H9 (cell line): ENCODE measurements at regions not wholly inside any gene's neighbourhood (a gene's known extent, or its start where the extent isn't known, plus 50 kb on each side); places are given as distances from the start of the nearest gene placed in this dataset.

Experiments used
- DNase-seq: peaks from one replicate; pipeline ENCODE4 v3.0.0-alpha.2; 2017
- H2AFZ ChIP-seq: one replicate; pipeline ENCODE4 v1.6.1; 2013; ENCODE audit warnings: mild to moderate bottlenecking, low read length, control low read depth, moderate library complexity
- H2AK5ac ChIP-seq: 2 replicates; pipeline ENCODE4 v1.6.1; 2013; ENCODE audit warnings: low read length, control low read depth, mixed read lengths; ENCODE audit not compliant: insufficient read length
- H2BK120ac ChIP-seq: one replicate; pipeline ENCODE4 v1.6.1; 2013; ENCODE audit warnings: low read depth, mild to moderate bottlenecking, low read length, control low read depth, inconsistent platforms; ENCODE audit not compliant: poor library complexity, severe bottlenecking
- H2BK12ac ChIP-seq: 2 replicates; pipeline ENCODE4 v1.6.1; 2013; ENCODE audit warnings: low read length, control low read depth, mixed read lengths, low read depth; ENCODE audit not compliant: insufficient read length
- H2BK15ac ChIP-seq: 2 replicates; pipeline ENCODE4 v1.6.1; 2013; ENCODE audit warnings: low read depth, low read length, control low read depth
- H2BK20ac ChIP-seq: one replicate; pipeline ENCODE4 v1.6.1; 2013; ENCODE audit warnings: low read depth, mild to moderate bottlenecking, low read length, control low read depth, inconsistent platforms; ENCODE audit not compliant: poor library complexity, severe bottlenecking
- H2BK5ac ChIP-seq: 2 replicates; pipeline ENCODE4 v1.6.1; 2013; ENCODE audit warnings: low read length, control low read depth, mixed read lengths; ENCODE audit not compliant: insufficient read length
- H3K14ac ChIP-seq: 2 replicates; pipeline ENCODE4 v1.6.1; 2013; ENCODE audit warnings: low read length, control low read depth; ENCODE audit not compliant: insufficient read depth
- H3K18ac ChIP-seq: 2 replicates; pipeline ENCODE4 v1.6.1; 2013; ENCODE audit warnings: low read depth, mild to moderate bottlenecking, mixed read lengths, low read length, control low read depth; ENCODE audit not compliant: insufficient read length
- H3K23ac ChIP-seq: 2 replicates; pipeline ENCODE4 v1.6.1; 2013; ENCODE audit warnings: low read length, control low read depth, mixed read lengths, low read depth; ENCODE audit not compliant: insufficient read length
- H3K23me2 ChIP-seq: 2 replicates; pipeline ENCODE4 v1.6.1; 2013; ENCODE audit warnings: low read depth, mild to moderate bottlenecking, mixed read lengths, low read length, control low read depth; ENCODE audit not compliant: insufficient read length, poor library complexity, severe bottlenecking
- H3K27ac ChIP-seq: 2 replicates; pipeline ENCODE4 v1.5.1; 2013; ENCODE audit warnings: low read length, control low read depth, mixed read lengths, low read depth; ENCODE audit not compliant: insufficient read length
- H3K27me3 ChIP-seq: 2 replicates; pipeline ENCODE4 v1.6.1; 2013; ENCODE audit warnings: low read length, control low read depth, inconsistent platforms; ENCODE audit not compliant: insufficient read depth
- H3K4ac ChIP-seq: 2 replicates; pipeline ENCODE4 v1.6.1; 2013; ENCODE audit warnings: low read depth, mild to moderate bottlenecking, control low read depth, inconsistent platforms, low read length, moderate library complexity
- H3K4me1 ChIP-seq: 2 replicates; pipeline ENCODE4 v1.6.1; 2013; ENCODE audit warnings: low read length, control low read depth, inconsistent platforms; ENCODE audit not compliant: insufficient read depth
- H3K4me2 ChIP-seq: 2 replicates; pipeline ENCODE4 v1.6.1; 2013; ENCODE audit warnings: low read length, control low read depth, mixed read lengths; ENCODE audit not compliant: insufficient read length, insufficient read depth
- H3K56ac ChIP-seq: 2 replicates; pipeline ENCODE4 v1.6.1; 2013; ENCODE audit warnings: low read depth, mild to moderate bottlenecking, mixed read lengths, low read length, control low read depth; ENCODE audit not compliant: insufficient read length
- H3K79me1 ChIP-seq: 2 replicates; pipeline ENCODE4 v1.6.1; 2013; ENCODE audit warnings: low read depth, mild to moderate bottlenecking, moderate library complexity, low read length, control low read depth, inconsistent platforms; ENCODE audit not compliant: insufficient read depth, poor library complexity, severe bottlenecking
- H3K79me2 ChIP-seq: 2 replicates; pipeline ENCODE4 v1.6.1; 2013; ENCODE audit warnings: low read length, control low read depth, inconsistent platforms; ENCODE audit not compliant: insufficient read depth
- H3K9ac ChIP-seq: 2 replicates; pipeline ENCODE4 v1.6.1; 2013; ENCODE audit warnings: low read length, control low read depth, mixed read lengths; ENCODE audit not compliant: insufficient read length; ENCODE audit errors: extremely low read depth
- H3K9me3 ChIP-seq: one replicate; pipeline ENCODE4 v1.6.1; 2013; ENCODE audit warnings: low read depth, low read length, inconsistent platforms; ENCODE audit not compliant: control insufficient read depth
- H3T11ph ChIP-seq: one replicate; pipeline ENCODE4 v1.6.1; 2013; ENCODE audit warnings: mild to moderate bottlenecking, low read length, control low read depth, inconsistent platforms
- H4K20me1 ChIP-seq: one replicate; pipeline ENCODE4 v1.6.1; 2013; ENCODE audit not compliant: control insufficient read depth, insufficient read length, insufficient read depth
- H4K5ac ChIP-seq: 2 replicates; pipeline ENCODE4 v1.6.1; 2013; ENCODE audit warnings: low read depth, mild to moderate bottlenecking, mixed read lengths, low read length, control low read depth; ENCODE audit not compliant: insufficient read length
- H4K8ac ChIP-seq: replicated peaks from 2 replicates; pipeline ENCODE4 v1.6.1; 2013; ENCODE audit warnings: low read length, control low read depth, mixed read lengths, low read depth; ENCODE audit not compliant: insufficient read length
- H4K91ac ChIP-seq: 2 replicates; pipeline ENCODE4 v1.6.1; 2013; ENCODE audit warnings: low read depth, mild to moderate bottlenecking, moderate library complexity, mixed read lengths, low read length, control low read depth; ENCODE audit not compliant: insufficient read length
- H3K27ac Mint-ChIP-seq, 3 experiments: 2 replicates in 2 of 3; 3 replicates in 1 of 3; pipeline ENCODE4 v1.8.0; 2020 to 2021; ENCODE audit warnings: mixed read lengths in 3 of 3, mild to moderate bottlenecking in 1 of 3, moderate library complexity in 1 of 3
- H3K27me3 Mint-ChIP-seq: 2 replicates; pipeline ENCODE4 v1.8.0; 2021; ENCODE audit warnings: low read depth, mild to moderate bottlenecking, moderate library complexity, mixed read lengths
- H3K36me3 Mint-ChIP-seq, 3 experiments: 2 replicates in 2 of 3; 3 replicates in 1 of 3; pipeline ENCODE4 v1.8.0; 2020 to 2021; ENCODE audit warnings: low read depth in 3 of 3, mixed read lengths in 3 of 3; ENCODE audit not compliant: insufficient read depth in 1 of 3
- H3K4me1 Mint-ChIP-seq, 2 experiments: 2 replicates each; pipeline ENCODE4 v1.8.0; 2020; ENCODE audit warnings: mixed read lengths in 2 of 2
- H3K4me3 Mint-ChIP-seq, 2 experiments: 2 replicates in 1 of 2; 3 replicates in 1 of 2; pipeline ENCODE4 v1.8.0; 2020 to 2021; ENCODE audit warnings: mild to moderate bottlenecking in 2 of 2, mixed read lengths in 2 of 2, moderate library complexity in 1 of 2
- H3K9me3 Mint-ChIP-seq, 2 experiments: 2 replicates in 1 of 2; 3 replicates in 1 of 2; pipeline ENCODE4 v1.8.0; 2020; ENCODE audit warnings: mild to moderate bottlenecking in 2 of 2, mixed read lengths in 2 of 2, moderate library complexity in 1 of 2
- WGBS: extraction: QIAGEN DNeasy Blood & Tissue Kit; methylation state at CpG from one replicate; pipeline ENCODE4 v1.1.7; 2013; ENCODE audit warnings: missing lambda C conversion rate, low lambda C conversion rate, mixed read lengths; ENCODE audit not compliant: insufficient read length; ENCODE audit errors: extremely low coverage; 5-methylcytosine and 5-hydroxymethylcytosine counted together
- TF ChIP-seq, protein P1 (sequence below): fragments of 200-600 bp; sonication (generic); conservative IDR thresholded peaks from 3 replicates; pipeline ENCODE4 v1.8.0; 2021; ENCODE audit warnings: antibody characterized with exemption, mild to moderate bottlenecking

GRCh38 chr4:108370291-108371141, 201.8 kb upstream of the LEF1 start:
- Histone ChIP-seq H3K4me1 (no peaks in the 10 kb centered on the region), H3K56ac (no peak overlapping the region), H3K4me2 (no peak overlapping the region), H2BK20ac (no peak overlapping the region), H3K14ac (no peak overlapping the region), H3K23ac (no peak overlapping the region), H3K23me2 (no peaks in the 10 kb centered on the region), H3T11ph (no peak overlapping the region), H3K79me1 (no peaks in the 10 kb centered on the region), H3K27ac (no peak overlapping the region), H3K9me3 (no peaks in the 10 kb centered on the region), H2BK5ac (no peak overlapping the region), H3K9ac (no peak overlapping the region), H2BK15ac (no peak overlapping the region), H4K5ac (peak overlapping the region; percentile 7), H2AK5ac (no peak overlapping the region), H3K4ac (no peak overlapping the region), H2BK12ac (no peak overlapping the region), H2AFZ (no peak overlapping the region), H4K20me1 (no peaks in the 10 kb centered on the region), H3K27me3 (no peaks in the 10 kb centered on the region), H3K18ac (no peak overlapping the region), H3K79me2 (no peaks in the 10 kb centered on the region), H4K91ac (no peak overlapping the region), H2BK120ac (no peak overlapping the region), H4K8ac (no peak overlapping the region)
- Mint-ChIP-seq H3K36me3 (no peaks in the 10 kb centered on the region), H3K27me3 (no peaks in the 10 kb centered on the region; the same call in none of the 2 replicates), H3K4me3 (no peak overlapping the region), H3K27ac (no peak overlapping the region), H3K4me1 (peaks cover 4 to 12% of the 10 kb centered on the region in 2 experiments; a peak in 2 of 4 replicates), H3K9me3 (no peaks in the 10 kb centered on the region)
- TF ChIP-seq, protein P1, sequence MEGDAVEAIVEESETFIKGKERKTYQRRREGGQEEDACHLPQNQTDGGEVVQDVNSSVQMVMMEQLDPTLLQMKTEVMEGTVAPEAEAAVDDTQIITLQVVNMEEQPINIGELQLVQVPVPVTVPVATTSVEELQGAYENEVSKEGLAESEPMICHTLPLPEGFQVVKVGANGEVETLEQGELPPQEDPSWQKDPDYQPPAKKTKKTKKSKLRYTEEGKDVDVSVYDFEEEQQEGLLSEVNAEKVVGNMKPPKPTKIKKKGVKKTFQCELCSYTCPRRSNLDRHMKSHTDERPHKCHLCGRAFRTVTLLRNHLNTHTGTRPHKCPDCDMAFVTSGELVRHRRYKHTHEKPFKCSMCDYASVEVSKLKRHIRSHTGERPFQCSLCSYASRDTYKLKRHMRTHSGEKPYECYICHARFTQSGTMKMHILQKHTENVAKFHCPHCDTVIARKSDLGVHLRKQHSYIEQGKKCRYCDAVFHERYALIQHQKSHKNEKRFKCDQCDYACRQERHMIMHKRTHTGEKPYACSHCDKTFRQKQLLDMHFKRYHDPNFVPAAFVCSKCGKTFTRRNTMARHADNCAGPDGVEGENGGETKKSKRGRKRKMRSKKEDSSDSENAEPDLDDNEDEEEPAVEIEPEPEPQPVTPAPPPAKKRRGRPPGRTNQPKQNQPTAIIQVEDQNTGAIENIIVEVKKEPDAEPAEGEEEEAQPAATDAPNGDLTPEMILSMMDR, result no peak
- WGBS, result no CpG with 5 or more reads among the region's 21 CpGs
- no peak for DNase-seq
